Left lung (tissue), 4 donors: ENCODE measurements at regions not wholly inside any gene's neighbourhood (a gene's known extent, or its start where the extent isn't known, plus 50 kb on each side); places are given as distances from the start of the nearest gene placed in this dataset.
"Not testable (repeated sequence)": the region's sequence is repeated elsewhere in the genome, so short reads cannot be mapped to it uniquely, and the experiment has no call there.

Experiments
- ATAC-seq: fragments of 200-7000 bp; cut with Tn5 transposase; one replicate; pipeline ENCODE4 v1.9.1; 2020; ENCODE audit warnings: moderate library complexity
- DNase-seq, 4 donors: peaks; one replicate each; pipeline ENCODE4 v3.0.0-alpha.2; 2013 to 2020
- H3K27ac ChIP-seq, 2 donors: fragments of 200-600 bp; sonication (generic) in 1 of 2; one replicate each; pipeline versions ENCODE4 v1.5.0 to v1.8.0; 2020 to 2021
- H3K27me3 ChIP-seq, 2 donors: fragments of 200-600 bp; sonication (generic) in 1 of 2; one replicate each; pipeline versions ENCODE4 v1.5.0 to v1.8.0; 2020 to 2021
- H3K36me3 ChIP-seq, 2 donors: fragments of 200-600 bp; sonication (generic) in 1 of 2; one replicate each; pipeline versions ENCODE4 v1.5.0 to v1.8.0; 2020 to 2021
- H3K4me1 ChIP-seq, 2 donors: fragments of 200-600 bp; one replicate each; pipeline ENCODE4 v1.8.0; 2021
- H3K4me3 ChIP-seq, 2 donors: fragments of 200-600 bp; sonication (generic) in 1 of 2; one replicate each; pipeline versions ENCODE4 v1.5.0 to v1.8.0; 2020 to 2021; ENCODE audit warnings: mild to moderate bottlenecking in 1 of 2
- H3K9me3 ChIP-seq, 2 donors: fragments of 200-600 bp; sonication (generic) in 1 of 2; one replicate each; pipeline versions ENCODE4 v1.5.0 to v1.8.0; 2020 to 2021
- CTCF ChIP-seq, 2 donors: fragments of 200-600 bp; sonication (generic) in 1 of 2; IDR thresholded peaks; one replicate each; pipeline versions ENCODE4 v1.5.0 to v1.8.0; 2021; ENCODE audit warnings: antibody characterized with exemption in 2 of 2
- intact Hi-C, 2 donors: fragments of 100-400 bp; cut with DNase I; formaldehyde crosslinking; loops; one replicate each; pipeline versions ENCODE4 v1.11.2 to v1.14.2; 2022
- donor health status: DM: no; HTN: yes; CAD: no.
- donor health status: DM: no; HTN: no; CAD: no.

DNA sequence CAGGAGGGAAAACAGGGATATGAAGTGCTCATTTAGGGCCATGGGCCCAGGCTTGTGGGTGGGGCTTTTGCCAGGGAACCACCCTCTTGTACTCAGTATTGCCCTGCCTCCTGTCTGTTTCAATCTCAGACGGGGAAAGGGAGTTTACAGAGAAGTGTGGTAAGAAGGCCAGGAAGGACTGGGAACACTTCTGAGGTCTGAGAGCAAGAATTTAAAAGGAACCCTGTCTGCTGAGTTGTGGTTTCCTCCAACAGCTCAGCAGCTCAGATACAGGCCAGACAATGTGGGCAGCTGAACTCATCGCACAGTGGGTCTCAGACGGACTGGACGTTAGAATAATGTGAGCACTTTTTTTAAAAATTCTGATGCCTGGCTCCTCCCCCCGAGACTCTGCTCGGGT is 354.1 kb upstream of the ARID1B start:
- no peak for TF ChIP-seq CTCF (IDR thresholded peaks at IDR 0.05)
- Histone ChIP-seq H3K27ac (no peak overlapping the region), H3K36me3 (no peaks in the 10 kb centered on the region), H3K9me3 (peaks cover 0 to 11% of the 10 kb centered on the region in 2 donors), H3K4me1 (no peaks in the 10 kb centered on the region), H3K27me3 (no peaks in the 10 kb centered on the region), H3K4me3 (no peak overlapping the region)
- ATAC-seq: no peak
- DNase-seq: no peak
- intact Hi-C loops: no loop called here

DNA sequence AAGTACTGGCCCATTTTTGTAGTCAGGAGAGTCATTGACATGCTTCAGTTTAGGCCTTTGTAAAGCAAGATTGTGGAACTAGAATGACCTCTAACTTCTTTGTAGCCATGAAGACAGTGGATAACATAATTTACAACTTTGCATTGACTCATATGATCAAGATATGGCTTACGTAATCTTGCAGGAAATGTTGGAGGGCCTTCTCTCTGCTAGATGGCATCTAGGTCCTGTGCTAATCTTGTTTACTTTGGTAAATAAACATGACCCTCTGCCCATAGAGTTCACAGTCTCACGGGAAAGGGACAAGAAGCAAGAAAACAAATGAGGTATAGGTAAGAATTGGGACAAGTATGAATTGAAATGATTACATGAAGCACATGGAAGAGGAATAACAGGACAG is 355.2 kb upstream of the ARID1B start:
- ATAC-seq (no peak), DNase-seq (no peak)
- no peaks in the 10 kb centered on the region for H3K36me3 ChIP-seq
- no peak for TF ChIP-seq CTCF (IDR thresholded peaks at IDR 0.05)
- H3K27ac ChIP-seq: no peak overlapping the region
- peaks cover 0 to 11% of the 10 kb centered on the region in 2 donors for H3K9me3 ChIP-seq
- H3K4me3 ChIP-seq: no peak overlapping the region
- no peaks in the 10 kb centered on the region for H3K4me1 ChIP-seq
- H3K27me3 ChIP-seq: no peaks in the 10 kb centered on the region
- intact Hi-C loops: no loop called here

GRCh38 chr6:156421301-156421700 is 355.9 kb upstream of the ARID1B start:
- H3K4me1 ChIP-seq, ATAC-seq, H3K36me3 ChIP-seq, H3K4me3 ChIP-seq, H3K27me3 ChIP-seq, intact Hi-C loops, DNase-seq, H3K27ac ChIP-seq: not testable (repeated sequence)
- peaks cover 0 to 11% of the 10 kb centered on the region in 2 donors for H3K9me3 ChIP-seq

GRCh38 chr6:156420172-156420993 is 356.8 kb upstream of the ARID1B start:
- intact Hi-C loops: no loop called here
- peaks cover 0 to 11% of the 10 kb centered on the region in 2 donors for H3K9me3 ChIP-seq
- H3K4me1 ChIP-seq: no peaks in the 10 kb centered on the region
- no peak overlapping the region for H3K27ac ChIP-seq
- H3K36me3 ChIP-seq: no peaks in the 10 kb centered on the region
- ATAC-seq: no peak
- H3K27me3 ChIP-seq: no peaks in the 10 kb centered on the region
- no peak overlapping the region for H3K4me3 ChIP-seq
- no peak for TF ChIP-seq CTCF (IDR thresholded peaks at IDR 0.05)
- DNase-seq: no peak

DNA sequence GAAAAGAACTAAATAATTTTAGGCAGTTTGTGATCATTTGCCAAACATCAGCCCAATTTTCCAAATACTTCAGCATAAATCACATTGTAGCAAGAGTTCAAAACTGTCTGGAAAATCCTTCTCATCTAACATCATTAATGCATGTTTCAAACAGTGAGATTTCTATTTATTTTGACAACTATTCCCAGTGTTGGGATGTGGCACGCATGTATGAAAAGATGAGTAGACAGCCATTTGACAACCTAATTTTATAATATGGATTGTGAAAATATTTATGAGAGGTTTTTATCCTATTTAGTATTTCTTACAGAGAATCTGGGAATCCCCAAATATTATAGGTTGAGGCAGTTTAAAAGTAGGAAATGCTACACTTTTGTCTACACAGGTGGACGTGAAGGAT is 357.6 kb upstream of the ARID1B start:
- H3K36me3 ChIP-seq: no peaks in the 10 kb centered on the region
- DNase-seq (no peak), ATAC-seq (no peak)
- no peaks in the 10 kb centered on the region for H3K27me3 ChIP-seq
- H3K9me3 ChIP-seq: peaks cover 0 to 11% of the 10 kb centered on the region in 2 donors
- no peak overlapping the region for H3K4me3 ChIP-seq
- no peak for TF ChIP-seq CTCF (IDR thresholded peaks at IDR 0.05)
- intact Hi-C loops: no loop called here
- H3K4me1 ChIP-seq: no peaks in the 10 kb centered on the region
- H3K27ac ChIP-seq: no peak overlapping the region

DNA sequence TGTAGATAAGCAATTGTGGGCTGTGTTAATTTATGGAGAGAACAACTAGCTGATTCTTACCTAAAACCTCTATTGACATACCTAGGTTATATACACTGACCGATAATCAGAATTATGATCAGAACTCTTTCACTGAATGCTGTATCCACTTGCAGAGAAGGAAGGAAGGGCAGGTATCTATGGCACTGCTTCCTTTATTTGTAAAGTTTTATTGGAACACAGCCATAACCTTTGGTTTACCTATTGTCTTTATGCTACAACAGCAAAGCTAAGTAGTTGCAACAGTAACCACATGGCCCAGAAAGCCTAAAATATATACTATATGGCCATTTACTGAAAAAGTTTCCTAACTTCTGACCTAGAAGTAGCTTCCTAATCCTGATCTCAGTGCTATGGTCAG is 358.9 kb upstream of the ARID1B start:
- Histone ChIP-seq H3K4me3 (no peak overlapping the region), H3K36me3 (no peaks in the 10 kb centered on the region), H3K27me3 (no peaks in the 10 kb centered on the region), H3K4me1 (no peaks in the 10 kb centered on the region), H3K9me3 (peaks cover 0 to 11% of the 10 kb centered on the region in 2 donors), H3K27ac (no peak overlapping the region)
- no peak for DNase-seq
- no peak for ATAC-seq
- TF ChIP-seq CTCF (IDR thresholded peaks at IDR 0.05): no peak
- intact Hi-C loops: no loop called here
